Stimulated activated CD8-positive, alpha-beta memory T cell treated with anti-CD3 and anti-CD28 coated beads, Interleukin-12 subunit alpha, Interleukin-12 subunit beta, amount 100 ng/mL, for 4 hours (primary cell): ENCODE measurements at regions not wholly inside any gene's neighbourhood (a gene's known extent, or its start where the extent isn't known, plus 50 kb on each side); places are given as distances from the start of the nearest gene placed in this dataset.
A peak's percentile ranks its signal among the peaks of the same experiment; 100 is the strongest.
"Not testable (repeated sequence)": the region's sequence is repeated elsewhere in the genome, so short reads cannot be mapped to it uniquely, and the experiment has no call there.

Source experiments
- DNase-seq: peaks from one replicate; pipeline ENCODE4 v3.0.0-alpha.2; 2020; ENCODE audit warnings: low read depth

GRCh38 chr10:4262870-4263600 lies 478.0 kb upstream of the KLF6 start:
- DNase-seq, result no peak

GRCh38 chr10:4262449-4262848 lies 477.4 kb upstream of the KLF6 start:
- no peak for DNase-seq

- DNase-seq, result no peak
Observed at GRCh38 chr10:4260483-4261124, 475.6 kb upstream of the KLF6 start.

- DNase-seq, result no peak
Observed at GRCh38 chr10:4257939-4258465, 473.0 kb upstream of the KLF6 start.

- no peak for DNase-seq
Observed at GRCh38 chr10:4256971-4257370, 472.0 kb upstream of the KLF6 start.

GRCh38 chr10:4255751-4256150 lies 470.7 kb upstream of the KLF6 start:
- DNase-seq, result no peak

- no peak for DNase-seq
Observed at GRCh38 chr10:4254101-4254994, 469.3 kb upstream of the KLF6 start.

GRCh38 chr10:4252701-4253100 lies 467.7 kb upstream of the KLF6 start:
- DNase-seq, result no peak

GRCh38 chr10:4250587-4250887 lies 465.5 kb upstream of the KLF6 start:
- no peak for DNase-seq

- DNase-seq, result no peak
Observed at GRCh38 chr10:4249841-4250586, 465.0 kb upstream of the KLF6 start.

GRCh38 chr10:4247379-4247778 lies 462.4 kb upstream of the KLF6 start:
- no peak for DNase-seq

- DNase-seq, result no peak
Observed at GRCh38 chr10:4246881-4247358, 461.9 kb upstream of the KLF6 start.

- DNase-seq, result no peak
Observed at GRCh38 chr10:4243651-4244050, 458.6 kb upstream of the KLF6 start.

GRCh38 chr10:4243169-4243568 lies 458.2 kb upstream of the KLF6 start:
- no peak for DNase-seq

GRCh38 chr10:4242561-4243035 lies 457.6 kb upstream of the KLF6 start:
- DNase-seq, result no peak

GRCh38 chr10:4241724-4242345 lies 456.8 kb upstream of the KLF6 start:
- no peak for DNase-seq

GRCh38 chr10:4240608-4241197 lies 455.7 kb upstream of the KLF6 start:
- no peak for DNase-seq

GRCh38 chr10:4239186-4239585 lies 454.2 kb upstream of the KLF6 start:
- DNase-seq, result no peak

GRCh38 chr10:4236905-4237304 lies 451.9 kb upstream of the KLF6 start:
- not testable (repeated sequence) for DNase-seq

- DNase-seq, result peak; percentile 39
Observed at GRCh38 chr10:4234661-4235060, 449.7 kb upstream of the KLF6 start.

GRCh38 chr10:4231439-4231838 lies 446.4 kb upstream of the KLF6 start:
- DNase-seq, result no peak
